SH-SY5Y (cell line): ENCODE measurements at regions not wholly inside any gene's neighbourhood (a gene's known extent, or its start where the extent isn't known, plus 50 kb on each side); places are given as distances from the start of the nearest gene placed in this dataset.

ENCODE experiments used
- GATA2 ChIP-seq: IDR thresholded peaks from 2 replicates; pipeline ENCODE4 v1.6.1; 2011; ENCODE audit warnings: mild to moderate bottlenecking, low read depth, low read length
- GATA3 ChIP-seq: IDR thresholded peaks from 2 replicates; pipeline ENCODE4 v1.6.1; 2011; ENCODE audit warnings: low read depth, mild to moderate bottlenecking, low read length, moderate library complexity

DNA sequence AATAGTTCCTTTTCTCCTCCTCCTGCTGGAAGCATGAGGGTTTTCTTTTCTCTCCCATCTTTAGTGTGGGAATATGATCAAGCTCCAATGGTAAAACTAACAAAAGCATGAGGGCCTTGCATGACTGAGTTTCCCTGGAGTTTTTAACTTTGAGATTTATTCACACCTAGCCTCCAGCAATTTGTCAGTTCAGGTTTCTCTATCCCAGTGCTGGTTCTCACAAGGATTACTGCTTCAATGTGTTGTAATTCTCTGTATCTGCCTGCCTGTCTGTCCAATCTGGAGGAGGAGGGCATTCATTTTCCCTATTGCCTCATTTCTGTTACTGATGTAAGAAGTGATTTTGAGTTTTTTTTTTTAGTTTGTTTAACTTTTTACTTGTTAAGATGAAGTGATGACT lies 57.6 kb upstream of the RPRM start:
- TF ChIP-seq GATA2 (no peak), GATA3 (no peak)
